K562 (cell line): ENCODE measurements at regions not wholly inside any gene's neighbourhood (a gene's known extent, or its start where the extent isn't known, plus 50 kb on each side); places are given as distances from the start of the nearest gene placed in this dataset.

Experiments
- ATAC-seq: fragments of 200-7000 bp; cut with Tn5 transposase; 3 replicates; pipeline ENCODE4 v1.9.1; 2020; ENCODE audit warnings: moderate library complexity
- BruUV-seq: library from RNA; stranded (reverse); fragments of 400-500 nt; replicated peaks from 2 replicates; lab custom pipeline; 2021; lab: Mats Ljungman, UMichigan
- CTCF ChIA-PET: fragments of 300-600 bp; formaldehyde crosslinking; extraction: SDS; loops from one replicate; lab custom pipeline; 2021; ENCODE audit warnings: low intra/inter-chr PET ratio; lab: Yijun Ruan, JAX
- POLR2A ChIA-PET: fragments of 300-600, 350-650 bp; sonication (Branson Sonifier 250); formaldehyde crosslinking; extraction: SDS; loops from one replicate; lab custom pipeline; 2021; ENCODE audit warnings: antibody characterized with exemption, inconsistent platforms; lab: Yijun Ruan, JAX
- DNase-seq, 4 experiments: peaks; one replicate each; pipeline versions ENCODE4 v3.0.0 to v3.0.0-alpha.2; 2011 to 2018; ENCODE audit warnings: low spot score in 3 of 4, mixed read lengths in 3 of 4; ENCODE audit errors: extremely low read depth in 1 of 4
- FAIRE-seq: peaks from 2 replicates; lab custom pipeline; 2011; peaks lifted over from hg19 to GRCh38; lab: Jason Lieb, UNC
- H2AFZ ChIP-seq: 2 replicates; pipeline ENCODE4 v1.6.0; 2011; ENCODE audit warnings: low read depth, low read length, control low read depth, inconsistent platforms
- H3K27ac ChIP-seq: fragments of 200-600 bp; 3 replicates; pipeline ENCODE4 v1.8.0; 2011; ENCODE audit warnings: low read depth, mild to moderate bottlenecking, control low read depth, inconsistent platforms, low read length, moderate library complexity, mixed read lengths; ENCODE audit errors: extremely low read depth
- H3K27me3 ChIP-seq, 2 experiments: fragments of 300-600 bp in 1 of 2; 2 replicates in 1 of 2; 3 replicates in 1 of 2; pipeline versions ENCODE4 v1.6.0 to v1.8.0; 2011; ENCODE audit warnings: inconsistent platforms in 2 of 2, low read length in 2 of 2, mild to moderate bottlenecking in 1 of 2, mixed read lengths in 1 of 2, moderate library complexity in 1 of 2; ENCODE audit not compliant: control insufficient read depth in 2 of 2, insufficient read depth in 2 of 2
- H3K36me3 ChIP-seq: fragments of 300-600 bp; 3 replicates; pipeline ENCODE4 v1.8.0; 2011; ENCODE audit warnings: mild to moderate bottlenecking, low read length, inconsistent platforms; ENCODE audit not compliant: control insufficient read depth, insufficient read depth
- H3K4me1 ChIP-seq, 2 experiments: fragments of 200-600 bp in 1 of 2; replicated peaks in 1 of 2; 2 replicates in 1 of 2; 3 replicates in 1 of 2; pipeline versions ENCODE4 v1.5.1 to v1.8.0; 2011; ENCODE audit warnings: inconsistent platforms in 2 of 2, low read length in 2 of 2, mild to moderate bottlenecking in 1 of 2, mixed read lengths in 1 of 2, moderate library complexity in 1 of 2; ENCODE audit not compliant: control insufficient read depth in 2 of 2, insufficient read depth in 2 of 2
- H3K4me2 ChIP-seq: 2 replicates; pipeline ENCODE4 v1.6.1; 2011; ENCODE audit warnings: low read length, control low read depth, inconsistent platforms, mixed read lengths; ENCODE audit not compliant: insufficient read depth
- H3K4me3 ChIP-seq: fragments of 200-600 bp; sonication (generic), shearing (Covaris generic); 2 replicates; pipeline ENCODE4 v1.5.1; 2016; ENCODE audit warnings: control low read depth, inconsistent platforms
- H3K79me2 ChIP-seq: fragments of 200-600 bp; 3 replicates; pipeline ENCODE4 v1.8.0; 2011; ENCODE audit warnings: low read length, inconsistent platforms; ENCODE audit not compliant: control insufficient read depth, insufficient read depth
- H3K9ac ChIP-seq, 2 experiments: 2 replicates each; pipeline versions ENCODE4 v1.6.0 to v1.6.1; 2011; ENCODE audit warnings: low read depth in 2 of 2, low read length in 2 of 2, control low read depth in 1 of 2, inconsistent platforms in 1 of 2, mild to moderate bottlenecking in 1 of 2, mixed read lengths in 1 of 2; ENCODE audit not compliant: insufficient read depth in 1 of 2
- H3K9me1 ChIP-seq: one replicate; pipeline ENCODE4 v1.6.0; 2011; ENCODE audit warnings: inconsistent platforms, mild to moderate bottlenecking, low read length, moderate library complexity; ENCODE audit not compliant: control insufficient read depth, insufficient read depth
- H3K9me3 ChIP-seq: replicated peaks from 2 replicates; pipeline ENCODE4 v1.5.1; 2011; ENCODE audit warnings: low read depth, low read length, inconsistent platforms; ENCODE audit not compliant: control insufficient read depth, insufficient read depth
- H4K20me1 ChIP-seq: replicated peaks from 2 replicates; pipeline ENCODE4 v1.6.1; 2011; ENCODE audit warnings: low read length, inconsistent platforms, mixed read lengths; ENCODE audit not compliant: control insufficient read depth, insufficient read depth
- ARHGAP35 ChIP-seq: fragments of 450-650 bp; IDR thresholded peaks from 2 replicates; pipeline ENCODE4 v1.6.1; 2018; ENCODE audit not compliant: partially characterized antibody
- DPF2 ChIP-seq: fragments of 450-650 bp; IDR thresholded peaks from 2 replicates; pipeline ENCODE4 v1.6.1; 2016
- ELF1 ChIP-seq: fragments of 200-800 bp; sonication (Bioruptor generic); IDR thresholded peaks from 2 replicates; pipeline ENCODE4 v1.6.1; 2016; ENCODE audit warnings: missing genetic modification characterization, missing compliant biosample characterization
- FOS ChIP-seq: IDR thresholded peaks from 3 replicates; pipeline ENCODE4 v1.6.1; 2011; ENCODE audit not compliant: insufficient read length; ENCODE audit errors: extremely low read depth
- HNRNPK ChIP-seq: fragments of 200-400 bp; formaldehyde crosslinking; IDR thresholded peaks from one replicate; pipeline ENCODE4 v1.6.1; 2018; ENCODE audit warnings: mild to moderate bottlenecking, low read depth, low read length; ENCODE audit not compliant: poor library complexity, severe bottlenecking
- KAT8 ChIP-seq: fragments of 450-650 bp; IDR thresholded peaks from 2 replicates; pipeline ENCODE4 v1.6.1; 2016; ENCODE audit warnings: low read depth, mild to moderate bottlenecking
- MIER1 ChIP-seq: fragments of 450-650 bp; IDR thresholded peaks from 2 replicates; pipeline ENCODE4 v1.6.1; 2016; ENCODE audit warnings: antibody characterized with exemption, mild to moderate bottlenecking, low read depth
- POLR2AphosphoS2 ChIP-seq: IDR thresholded peaks from 2 replicates; pipeline ENCODE4 v1.6.1; 2012; ENCODE audit warnings: low read length, improper control_type of control experiment
- POLR2B ChIP-seq: fragments of 450-650 bp; IDR thresholded peaks from 2 replicates; pipeline ENCODE4 v1.6.1; 2018; ENCODE audit warnings: low read depth; ENCODE audit not compliant: partially characterized antibody
- PURB ChIP-seq: sonication (generic); formaldehyde crosslinking; IDR thresholded peaks from 2 replicates; pipeline ENCODE4 v1.9.0; 2021; ENCODE audit warnings: low read depth, mild to moderate bottlenecking, missing genetic modification reagents
- RBM14 ChIP-seq: fragments of 200-400 bp; formaldehyde crosslinking; IDR thresholded peaks from 2 replicates; pipeline ENCODE4 v1.6.1; 2018; ENCODE audit warnings: low read depth, mild to moderate bottlenecking, low read length, moderate library complexity, borderline replicate concordance; ENCODE audit not compliant: insufficient read depth
- ZNF232 ChIP-seq: sonication (generic); formaldehyde crosslinking; IDR thresholded peaks from 2 replicates; pipeline ENCODE4 v1.8.0; 2022; ENCODE audit warnings: mild to moderate bottlenecking, missing genetic modification reagents
- ZNF436 ChIP-seq: fragments of 250-450, 450-650 bp; sonication (Bioruptor Pico); formaldehyde crosslinking; IDR thresholded peaks from 2 replicates; pipeline ENCODE4 v1.7.0; 2020; ENCODE audit warnings: mild to moderate bottlenecking
- ZNF75A ChIP-seq: fragments of 450-650 bp; formaldehyde crosslinking; IDR thresholded peaks from 2 replicates; pipeline ENCODE4 v1.4.0; 2020; ENCODE audit warnings: mild to moderate bottlenecking
- in situ Hi-C: fragments of 300-500 bp; cut with MboI; formaldehyde crosslinking; loops from 4 replicates; pipeline ENCODE4 v1.15.0; 2018; ENCODE audit warnings: inconsistent platforms, mixed read lengths
- intact Hi-C: fragments of 100-400 bp; cut with micrococcal nuclease; formaldehyde crosslinking; loops from 2 replicates; pipeline ENCODE4 v1.14.2; 2022
- TF ChIP-seq, protein P1 (sequence below): sonication (generic); formaldehyde crosslinking; IDR thresholded peaks from 2 replicates; pipeline ENCODE4 v1.8.0; 2022; ENCODE audit warnings: mild to moderate bottlenecking, missing genetic modification reagents

DNA sequence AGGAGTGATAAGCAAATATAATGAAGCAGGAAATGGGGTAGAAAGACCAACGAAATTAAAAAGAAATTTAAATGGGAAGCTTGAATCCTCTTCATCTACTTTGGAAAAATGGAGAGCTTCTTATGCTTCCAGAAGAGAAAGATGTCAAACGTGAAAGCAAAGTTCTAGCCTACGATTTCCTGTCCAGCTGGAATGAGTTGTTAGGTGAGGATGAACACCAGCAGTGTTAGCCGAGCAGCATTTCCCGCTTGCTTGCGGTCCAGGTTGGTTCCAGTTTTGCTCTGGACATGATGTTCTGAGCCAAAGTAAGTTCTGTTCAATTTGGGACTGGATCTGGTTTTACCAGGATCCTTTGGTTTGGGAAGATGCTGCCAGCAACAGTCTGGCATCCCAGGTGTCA lies 78.9 kb downstream of the DACT1 start (continued):
- TF ChIP-seq RBM14: no peak
- TF ChIP-seq KAT8: no peak
- no peak for TF ChIP-seq POLR2AphosphoS2
- no peak for TF ChIP-seq DPF2
- TF ChIP-seq, protein P1, sequence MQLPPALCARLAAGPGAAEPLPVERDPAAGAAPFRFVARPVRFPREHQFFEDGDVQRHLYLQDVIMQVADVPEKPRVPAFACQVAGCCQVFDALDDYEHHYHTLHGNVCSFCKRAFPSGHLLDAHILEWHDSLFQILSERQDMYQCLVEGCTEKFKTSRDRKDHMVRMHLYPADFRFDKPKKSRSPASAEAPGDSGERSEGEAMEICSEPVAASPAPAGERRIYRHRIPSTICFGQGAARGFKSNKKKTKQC (CRISPR knock-in tag): no peak
- no peak for TF ChIP-seq ZNF75A (CRISPR knock-in tag)
- TF ChIP-seq, all 486 proteins: peak for 0

DNA sequence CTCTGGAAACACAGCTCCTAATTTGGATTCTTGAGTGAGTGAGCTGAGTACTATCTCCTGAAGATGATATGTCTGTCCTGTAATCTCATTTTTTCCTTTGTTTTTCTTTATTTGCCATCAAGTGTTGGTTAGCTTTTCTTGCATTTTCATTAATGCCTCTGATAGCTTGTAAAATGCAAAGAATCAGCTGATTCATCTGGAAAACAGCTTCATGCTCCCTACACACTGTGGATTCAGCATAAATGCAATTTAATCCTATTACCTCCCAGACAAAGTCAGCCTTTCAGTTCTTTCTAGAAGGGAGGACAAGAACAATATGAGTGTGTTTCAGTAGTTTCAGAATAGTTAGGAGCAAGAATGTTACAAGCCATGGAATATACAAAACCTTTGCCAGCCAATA lies 79.4 kb downstream of the DACT1 start:
- Histone ChIP-seq H4K20me1 (no peaks in the 10 kb centered on the region), H3K4me2 (no peak overlapping the region), H3K4me1 (peaks cover 0 to 4% of the 10 kb centered on the region in 2 experiments; a peak in 2 of 5 replicates), H2AFZ (no peak overlapping the region), H3K9ac (no peak overlapping the region), H3K27ac (no peak overlapping the region), H3K9me3 (no peaks in the 10 kb centered on the region), H3K27me3 (no peaks in the 10 kb centered on the region; a peak in 1 of 5 replicates), H3K79me2 (no peaks in the 10 kb centered on the region), H3K36me3 (no peaks in the 10 kb centered on the region), H3K4me3 (no peak overlapping the region), H3K9me1 (no peaks in the 10 kb centered on the region)
- CTCF ChIA-PET: no interaction called here
- in situ Hi-C loops: no loop called here
- BruUV-seq: no TSS peak
- intact Hi-C loops: no loop called here
- TF ChIP-seq ELF1 (tag): no peak
- TF ChIP-seq ZNF232 (CRISPR knock-in tag): no peak
- no peak for TF ChIP-seq PURB (CRISPR knock-in tag)
- no peak for TF ChIP-seq ZNF436
- no peak for TF ChIP-seq HNRNPK
- no peak for TF ChIP-seq MIER1
- TF ChIP-seq POLR2B: no peak
- TF ChIP-seq ARHGAP35: no peak
- no peak for TF ChIP-seq FOS
- FAIRE-seq (no peak), ATAC-seq (no peak), DNase-seq (no peak)
- POLR2A ChIA-PET: no interaction called here
